ENCODE measurements at regions not wholly inside any gene's neighbourhood (a gene's known extent, or its start where the extent isn't known, plus 50 kb on each side); places are given as distances from the start of the nearest gene placed in this dataset.

DNA sequence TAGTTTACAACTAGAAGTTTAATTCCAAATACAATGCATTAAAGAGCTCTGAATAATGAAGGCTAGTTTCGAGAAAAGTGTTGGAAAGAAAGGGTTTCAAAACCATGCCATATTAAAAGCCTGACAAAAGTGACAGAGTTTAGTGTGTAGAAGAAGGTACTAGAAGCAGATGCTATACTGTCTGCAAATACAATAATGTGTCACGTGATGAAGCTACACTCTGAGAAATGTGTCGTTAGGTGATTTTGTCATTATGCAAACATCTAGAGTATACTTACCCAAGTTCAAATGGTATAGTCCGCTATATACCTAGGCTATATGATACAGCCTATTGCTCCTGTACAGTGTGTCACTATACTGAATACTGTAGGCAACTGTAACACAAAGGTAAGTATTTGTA lies 494.1 kb downstream of the TLE1 start:
- no peak for DNase-seq (ENCODE audit: low read depth, low spot score)
- H3K4me3 ChIP-seq (ENCODE audit: low read depth, low read length) = no peak overlapping the region
- TF ChIP-seq CTCF (IDR thresholded peaks at IDR 0.05; ENCODE audit: insufficient read depth, low read length, missing control alignments) = no peak
- ChIA-PET POLR2A (no interaction called here), CTCF (no interaction called here)

- TF ChIP-seq CTCF (IDR thresholded peaks at IDR 0.05; ENCODE audit: insufficient read depth, low read length, missing control alignments) = no peak
- ChIA-PET POLR2A (no interaction called here), CTCF (no interaction called here)
- no peak overlapping the region for H3K4me3 ChIP-seq (ENCODE audit: low read depth, low read length)
- DNase-seq (ENCODE audit: low read depth, low spot score) = no peak
Measured at GRCh38 chr9:81193362-81194339, 495.7 kb downstream of the TLE1 start.

DNA sequence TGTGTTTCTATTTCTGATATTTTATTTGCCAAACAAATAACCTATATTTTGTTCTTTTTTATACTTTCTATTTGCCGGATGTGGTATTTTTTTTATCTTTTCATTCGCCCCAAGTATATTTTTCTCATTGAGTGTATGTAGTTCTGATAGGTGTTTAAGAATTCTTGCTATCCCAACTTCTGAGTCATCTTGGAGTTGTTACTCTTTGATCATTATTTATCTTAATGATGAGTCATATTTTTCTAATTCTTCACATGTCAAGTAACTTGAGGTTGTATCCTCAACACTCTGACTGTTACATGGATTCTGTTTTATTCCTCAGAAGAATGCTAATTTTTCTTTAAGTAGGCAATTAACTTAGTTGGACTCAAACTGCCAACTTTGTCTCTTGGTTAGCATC lies 498.1 kb downstream of the TLE1 start:
- DNase-seq (ENCODE audit: low read depth, low spot score) = no peak
- CTCF ChIA-PET = no interaction called here
- no peak overlapping the region for H3K4me3 ChIP-seq (ENCODE audit: low read depth, low read length)
- no peak for TF ChIP-seq CTCF (IDR thresholded peaks at IDR 0.05; ENCODE audit: insufficient read depth, low read length, missing control alignments)
- POLR2A ChIA-PET = no interaction called here

DNA sequence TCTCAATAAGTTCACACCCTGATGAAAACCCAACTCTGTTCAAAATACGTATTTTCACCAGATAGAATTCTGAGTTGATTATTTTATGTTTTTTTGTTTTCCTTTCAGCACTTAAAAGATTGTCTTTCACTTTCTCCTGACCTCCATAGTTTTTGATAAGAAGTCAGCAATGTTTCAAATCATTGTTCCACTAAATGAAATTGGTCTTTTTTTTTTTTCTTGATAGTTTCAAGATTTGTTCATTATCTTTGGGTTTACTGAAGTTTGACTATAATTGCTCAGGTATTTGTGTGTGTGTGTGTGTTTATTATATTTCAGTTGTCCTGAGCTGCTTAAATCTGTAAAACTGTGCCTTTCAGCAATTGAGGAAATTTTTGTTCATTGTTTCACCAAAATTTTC lies 498.7 kb downstream of the TLE1 start:
- POLR2A ChIA-PET = no interaction called here
- H3K4me3 ChIP-seq (ENCODE audit: low read depth, low read length) = no peak overlapping the region
- CTCF ChIA-PET = no interaction called here
- TF ChIP-seq CTCF (IDR thresholded peaks at IDR 0.05; ENCODE audit: insufficient read depth, low read length, missing control alignments) = no peak
- no peak for DNase-seq (ENCODE audit: low read depth, low spot score)

DNA sequence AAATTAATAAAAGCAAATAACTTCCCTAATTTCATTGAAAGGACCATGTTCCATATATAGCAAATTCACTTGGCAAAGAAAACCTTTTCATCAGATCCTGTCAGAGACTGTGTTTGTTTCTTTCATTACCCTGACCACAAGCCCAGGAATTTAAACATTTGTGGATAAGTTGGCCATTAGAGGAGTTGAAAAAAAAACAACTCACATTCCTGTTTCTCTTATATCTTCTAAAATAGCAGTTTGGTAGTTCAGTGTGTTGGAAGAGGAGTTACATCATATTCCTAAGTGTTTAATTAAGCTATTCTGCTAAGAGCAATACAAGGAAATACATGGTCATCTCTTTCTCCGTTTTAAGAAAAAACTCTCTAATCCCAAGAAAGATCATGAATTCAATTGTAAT lies 505.6 kb downstream of the TLE1 start:
- CTCF ChIA-PET = no interaction called here
- DNase-seq (ENCODE audit: low read depth, low spot score) = peak; percentile 41
- POLR2A ChIA-PET = interaction anchor here (0.5 kb wide), 1 partner anchor 9 kb away, joined by 3 read pairs; no protein-coding TSS in a partner anchor

More for the DNA sequence above, 505.6 kb downstream of the TLE1 start:
- no peak for TF ChIP-seq CTCF (IDR thresholded peaks at IDR 0.05; ENCODE audit: insufficient read depth, low read length, missing control alignments)
- H3K4me3 ChIP-seq (ENCODE audit: low read depth, low read length) = no peak overlapping the region
